Upper lobe of left lung (tissue), 6 donors: ENCODE measurements at regions not wholly inside any gene's neighbourhood (a gene's known extent, or its start where the extent isn't known, plus 50 kb on each side); places are given as distances from the start of the nearest gene placed in this dataset.
"Not testable (repeated sequence)": the region's sequence is repeated elsewhere in the genome, so short reads cannot be mapped to it uniquely, and the experiment has no call there.

Experiments
- ATAC-seq, 2 donors: fragments of 200-7000 bp; cut with Tn5 transposase; one replicate each; pipeline ENCODE4 v1.9.1; 2022; ENCODE audit warnings: mild to moderate bottlenecking in 2 of 2, moderate library complexity in 2 of 2; ENCODE audit not compliant: low FRiP score in 2 of 2
- DNase-seq, 2 donors: peaks; one replicate each; pipeline ENCODE4 v3.0.0-alpha.2; 2019 to 2020
- H3K27ac ChIP-seq, 4 donors: fragments of 200-600 bp; sonication (generic); one replicate each; pipeline ENCODE4 v1.5.1; 2016 to 2019
- H3K27me3 ChIP-seq, 4 donors: fragments of 200-600 bp; sonication (generic); one replicate each; pipeline ENCODE4 v1.5.1; 2017 to 2019
- H3K36me3 ChIP-seq, 4 donors: fragments of 200-600 bp; sonication (generic); one replicate each; pipeline ENCODE4 v1.5.1; 2016 to 2019
- H3K4me1 ChIP-seq, 4 donors: fragments of 200-600 bp; sonication (generic); one replicate each; pipeline ENCODE4 v1.5.1; 2018 to 2019
- H3K4me3 ChIP-seq, 4 donors: fragments of 200-600 bp; sonication (generic); one replicate each; pipeline ENCODE4 v1.5.1; 2017 to 2019; ENCODE audit warnings: mild to moderate bottlenecking in 2 of 4, moderate library complexity in 1 of 4
- H3K9me3 ChIP-seq, 4 donors: fragments of 200-600 bp; sonication (generic); one replicate each; pipeline ENCODE4 v1.5.1; 2018 to 2019
- CTCF ChIP-seq, 6 experiments: fragments of 450-650 bp in 4 of 6; fragments of 200-600 bp in 2 of 6; sonication (generic) in 2 of 6; IDR thresholded peaks; one replicate each; pipeline ENCODE4 v1.5.1; 2016 to 2019; ENCODE audit warnings: antibody characterized with exemption in 6 of 6
- EP300 ChIP-seq, 4 donors: sonication (generic); formaldehyde crosslinking; IDR thresholded peaks; one replicate each; pipeline ENCODE4 v1.5.1; 2017; ENCODE audit warnings: antibody characterized with exemption in 4 of 4, control low read depth in 2 of 4
- POLR2A ChIP-seq, 4 donors: fragments of 450-650 bp; IDR thresholded peaks; one replicate each; pipeline ENCODE4 v1.5.1; 2016 to 2017; ENCODE audit warnings: antibody characterized with exemption in 4 of 4, mild to moderate bottlenecking in 2 of 4
- POLR2AphosphoS5 ChIP-seq, 2 donors: sonication (generic); formaldehyde crosslinking; IDR thresholded peaks; one replicate each; pipeline ENCODE4 v1.5.1; 2017; ENCODE audit warnings: antibody characterized with exemption in 2 of 2
- WGBS, 2 donors: methylation state at CpG; one replicate each; pipeline ENCODE4 v1.1.5; 2017 to 2018; 5-methylcytosine and 5-hydroxymethylcytosine counted together
- donor health status: DM: no; HTN: no; CAD: no; lungs with moderate emphysema.
- donor health status: DM: no; HTN: yes; CAD: no; lungs with severe emphysema.

DNA sequence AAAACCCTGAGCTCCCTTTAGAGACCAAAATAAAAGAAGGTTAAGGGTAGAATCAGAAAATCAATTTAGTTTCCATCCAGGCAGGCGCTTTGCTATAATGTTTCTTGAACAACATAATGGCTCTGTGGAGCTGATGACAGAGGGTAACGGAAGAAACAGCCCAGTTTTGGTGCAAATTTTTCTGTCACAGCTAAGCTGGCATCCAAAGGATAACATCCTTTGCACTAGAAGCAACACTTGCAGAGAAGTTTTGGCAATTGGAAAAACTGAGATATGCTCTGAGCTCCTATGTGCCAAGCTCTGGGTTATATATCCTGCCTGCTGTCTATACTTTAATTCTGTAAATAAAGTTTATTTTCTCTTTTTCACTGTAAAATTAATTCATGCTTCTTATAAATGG is 495.3 kb upstream of the API5 start:
- DNase-seq (no peak), ATAC-seq (no peak)
- Histone ChIP-seq H3K27ac (no peak overlapping the region), H3K27me3 (no peaks in the 10 kb centered on the region), H3K4me1 (no peaks in the 10 kb centered on the region), H3K4me3 (no peak overlapping the region), H3K9me3 (no peaks in the 10 kb centered on the region), H3K36me3 (no peaks in the 10 kb centered on the region)
- no peak for TF ChIP-seq EP300 (IDR thresholded peaks at IDR 0.05)
- 85 to 87% methylated on average over 2 of the region's 2 CpGs for WGBS, 2 donors

GRCh38 chr11:42819126-42819525 is 492.7 kb upstream of the API5 start:
- no peak for TF ChIP-seq POLR2AphosphoS5 (IDR thresholded peaks at IDR 0.05)
- no peak for TF ChIP-seq EP300 (IDR thresholded peaks at IDR 0.05)
- no peak for TF ChIP-seq POLR2A (IDR thresholded peaks at IDR 0.05)
- TF ChIP-seq CTCF (IDR thresholded peaks at IDR 0.05), result no peak
- Histone ChIP-seq H3K27ac (no peak overlapping the region), H3K4me1 (no peaks in the 10 kb centered on the region), H3K27me3 (no peaks in the 10 kb centered on the region), H3K36me3 (no peaks in the 10 kb centered on the region), H3K9me3 (no peaks in the 10 kb centered on the region), H3K4me3 (no peak overlapping the region)
- WGBS, 2 donors, result 90 to 92% methylated on average over 3 of the region's 3 CpGs
- ATAC-seq (no peak), DNase-seq (no peak)

GRCh38 chr11:42822188-42822587 is 489.6 kb upstream of the API5 start:
- H3K27ac ChIP-seq, ATAC-seq, DNase-seq, H3K4me3 ChIP-seq, H3K36me3 ChIP-seq, H3K27me3 ChIP-seq, H3K9me3 ChIP-seq, H3K4me1 ChIP-seq: not testable (repeated sequence)
- 95% methylated on average over 6 of the region's 6 CpGs for WGBS, 2 donors

DNA sequence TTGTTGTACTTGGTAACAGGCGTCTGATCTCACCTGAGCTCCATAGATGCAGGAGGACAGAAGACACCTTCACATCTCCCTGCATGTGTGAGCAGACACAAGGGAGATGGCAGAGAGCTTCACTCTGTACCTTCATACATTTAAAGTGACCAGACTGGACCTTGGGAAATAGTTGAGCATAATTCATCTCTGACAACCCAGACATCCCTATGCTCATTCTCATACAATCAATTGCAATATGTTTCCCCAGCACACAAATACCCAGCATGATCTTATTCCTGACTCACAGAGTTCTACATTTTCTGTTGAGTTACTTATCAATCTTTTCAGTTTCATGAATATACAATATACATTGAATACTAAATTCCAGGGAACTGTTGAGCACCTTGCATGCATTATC is 488.2 kb upstream of the API5 start:
- 80 to 85% methylated on average over 1 of the region's 1 CpG for WGBS, 2 donors
- H3K27me3 ChIP-seq, result no peaks in the 10 kb centered on the region
- no peak for DNase-seq
- no peaks in the 10 kb centered on the region for H3K4me1 ChIP-seq
- no peaks in the 10 kb centered on the region for H3K36me3 ChIP-seq
- ATAC-seq, result no peak
- no peak overlapping the region for H3K4me3 ChIP-seq
- H3K9me3 ChIP-seq, result no peaks in the 10 kb centered on the region
- H3K27ac ChIP-seq, result no peak overlapping the region
- TF ChIP-seq POLR2A (IDR thresholded peaks at IDR 0.05) (no peak), EP300 (IDR thresholded peaks at IDR 0.05) (no peak), POLR2AphosphoS5 (IDR thresholded peaks at IDR 0.05) (no peak), CTCF (IDR thresholded peaks at IDR 0.05) (no peak)

DNA sequence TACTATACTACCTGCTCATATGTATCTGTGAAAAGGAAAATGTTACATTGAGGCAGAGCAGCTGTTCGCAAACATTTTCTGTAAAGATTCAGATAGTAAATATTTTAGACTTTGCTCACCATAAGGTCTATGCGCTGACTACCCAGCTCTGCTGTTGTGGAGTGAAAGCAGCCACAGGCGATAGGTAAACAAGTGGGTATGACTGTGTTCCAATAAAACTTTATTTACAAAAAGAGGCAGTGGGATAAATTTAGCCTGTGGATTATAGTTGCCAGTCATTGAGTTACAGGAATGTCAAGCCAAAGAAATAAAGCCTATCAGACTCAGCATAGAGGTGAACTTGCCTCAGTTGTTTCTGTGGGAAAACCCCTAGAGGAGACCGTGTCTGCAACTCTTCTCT is 487.7 kb upstream of the API5 start:
- Histone ChIP-seq H3K9me3 (no peaks in the 10 kb centered on the region), H3K27ac (no peak overlapping the region), H3K4me1 (no peaks in the 10 kb centered on the region), H3K36me3 (no peaks in the 10 kb centered on the region), H3K4me3 (no peak overlapping the region), H3K27me3 (no peaks in the 10 kb centered on the region)
- 92 to 95% methylated on average over 4 of the region's 4 CpGs for WGBS, 2 donors
- ATAC-seq (no peak), DNase-seq (no peak)
- TF ChIP-seq POLR2A (IDR thresholded peaks at IDR 0.05), result no peak
- no peak for TF ChIP-seq CTCF (IDR thresholded peaks at IDR 0.05)
- TF ChIP-seq POLR2AphosphoS5 (IDR thresholded peaks at IDR 0.05), result no peak
- TF ChIP-seq EP300 (IDR thresholded peaks at IDR 0.05), result no peak

DNA sequence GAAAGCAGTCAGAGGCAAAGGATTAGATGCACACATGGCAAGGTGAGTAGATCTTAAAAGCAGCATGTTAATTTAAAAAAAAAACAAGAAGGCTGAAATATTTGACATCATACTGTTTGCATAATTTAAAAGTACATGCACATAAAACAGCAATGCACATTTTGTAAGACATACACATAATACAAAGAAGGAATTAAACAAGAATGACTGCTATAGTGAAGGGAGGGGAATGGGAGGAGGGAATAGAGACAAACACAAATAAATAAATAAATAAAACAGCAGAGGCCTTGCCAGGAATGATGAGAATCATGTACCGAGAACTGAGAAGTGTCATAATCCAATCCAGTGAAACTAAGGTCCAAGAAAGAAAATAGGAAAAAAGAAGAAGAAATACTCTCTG is 486.2 kb upstream of the API5 start:
- Histone ChIP-seq H3K27ac (no peak overlapping the region), H3K36me3 (no peaks in the 10 kb centered on the region), H3K27me3 (no peaks in the 10 kb centered on the region), H3K4me1 (no peaks in the 10 kb centered on the region), H3K9me3 (no peaks in the 10 kb centered on the region), H3K4me3 (no peak overlapping the region)
- TF ChIP-seq POLR2AphosphoS5 (IDR thresholded peaks at IDR 0.05) (no peak), CTCF (IDR thresholded peaks at IDR 0.05) (no peak), POLR2A (IDR thresholded peaks at IDR 0.05) (no peak), EP300 (IDR thresholded peaks at IDR 0.05) (no peak)
- WGBS, 2 donors, result 83 to 89% methylated on average over 1 of the region's 1 CpG
- ATAC-seq, result no peak
- DNase-seq, result no peak
